ENCODE measurements at regions not wholly inside any gene's neighbourhood (a gene's known extent, or its start where the extent isn't known, plus 50 kb on each side); places are given as distances from the start of the nearest gene placed in this dataset.

GRCh38 chr2:7407906-7408680, 490.9 kb downstream of the RNF144A start:
- TF ChIP-seq, protein P1, sequence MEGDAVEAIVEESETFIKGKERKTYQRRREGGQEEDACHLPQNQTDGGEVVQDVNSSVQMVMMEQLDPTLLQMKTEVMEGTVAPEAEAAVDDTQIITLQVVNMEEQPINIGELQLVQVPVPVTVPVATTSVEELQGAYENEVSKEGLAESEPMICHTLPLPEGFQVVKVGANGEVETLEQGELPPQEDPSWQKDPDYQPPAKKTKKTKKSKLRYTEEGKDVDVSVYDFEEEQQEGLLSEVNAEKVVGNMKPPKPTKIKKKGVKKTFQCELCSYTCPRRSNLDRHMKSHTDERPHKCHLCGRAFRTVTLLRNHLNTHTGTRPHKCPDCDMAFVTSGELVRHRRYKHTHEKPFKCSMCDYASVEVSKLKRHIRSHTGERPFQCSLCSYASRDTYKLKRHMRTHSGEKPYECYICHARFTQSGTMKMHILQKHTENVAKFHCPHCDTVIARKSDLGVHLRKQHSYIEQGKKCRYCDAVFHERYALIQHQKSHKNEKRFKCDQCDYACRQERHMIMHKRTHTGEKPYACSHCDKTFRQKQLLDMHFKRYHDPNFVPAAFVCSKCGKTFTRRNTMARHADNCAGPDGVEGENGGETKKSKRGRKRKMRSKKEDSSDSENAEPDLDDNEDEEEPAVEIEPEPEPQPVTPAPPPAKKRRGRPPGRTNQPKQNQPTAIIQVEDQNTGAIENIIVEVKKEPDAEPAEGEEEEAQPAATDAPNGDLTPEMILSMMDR (IDR thresholded peaks at IDR 0.05; ENCODE audit: low read depth, low read length, poor library complexity, severe bottlenecking): no peak
- no peak for TF ChIP-seq EZH2phosphoT487 (IDR thresholded peaks at IDR 0.05; ENCODE audit: borderline replicate concordance, low read length)

Data from DOHH2 (cell line).